ENCODE measurements at regions not wholly inside any gene's neighbourhood (a gene's known extent, or its start where the extent isn't known, plus 50 kb on each side); places are given as distances from the start of the nearest gene placed in this dataset.
"Not testable (repeated sequence)": the region's sequence is repeated elsewhere in the genome, so short reads cannot be mapped to it uniquely, and the experiment has no call there.

- no peak for DNase-seq
Measured at GRCh38 chr18:78430131-78430758, 549.4 kb upstream of the SALL3 start.

- no peak for DNase-seq
Measured at GRCh38 chr18:78431606-78432005, 548.0 kb upstream of the SALL3 start.

GRCh38 chr18:78433562-78433961, 546.1 kb upstream of the SALL3 start:
- no peak for DNase-seq

- DNase-seq, result no peak
Measured at GRCh38 chr18:78436110-78436509, 543.5 kb upstream of the SALL3 start.

- DNase-seq, result not testable (repeated sequence)
Measured at GRCh38 chr18:78438235-78438634, 541.4 kb upstream of the SALL3 start.

GRCh38 chr18:78445880-78446279, 533.7 kb upstream of the SALL3 start:
- DNase-seq, result no peak

GRCh38 chr18:78447211-78447610, 532.4 kb upstream of the SALL3 start:
- no peak for DNase-seq

GRCh38 chr18:78448106-78448505, 531.5 kb upstream of the SALL3 start:
- no peak for DNase-seq

- no peak for DNase-seq
Measured at GRCh38 chr18:78448591-78448990, 531.0 kb upstream of the SALL3 start.

GRCh38 chr18:78454221-78454620, 525.4 kb upstream of the SALL3 start:
- no peak for DNase-seq

GRCh38 chr18:78455386-78455785, 524.2 kb upstream of the SALL3 start:
- DNase-seq, result no peak

GRCh38 chr18:78457011-78457410, 522.6 kb upstream of the SALL3 start:
- DNase-seq, result no peak

- DNase-seq, result no peak
Measured at GRCh38 chr18:78457731-78458130, 521.9 kb upstream of the SALL3 start.

GRCh38 chr18:78458356-78458755, 521.3 kb upstream of the SALL3 start:
- no peak for DNase-seq

- no peak for DNase-seq
Measured at GRCh38 chr18:78459668-78460067, 520.0 kb upstream of the SALL3 start.

GRCh38 chr18:78460558-78460957, 519.1 kb upstream of the SALL3 start:
- no peak for DNase-seq

GRCh38 chr18:78473563-78473962, 506.1 kb upstream of the SALL3 start:
- DNase-seq, result no peak

GRCh38 chr18:78477840-78478239, 501.8 kb upstream of the SALL3 start:
- no peak for DNase-seq

- no peak for DNase-seq
Measured at GRCh38 chr18:78479443-78479842, 500.2 kb upstream of the SALL3 start.

- no peak for DNase-seq
Measured at GRCh38 chr18:78480262-78481054, 499.2 kb upstream of the SALL3 start.

GRCh38 chr18:78482378-78482777, 497.2 kb upstream of the SALL3 start:
- no peak for DNase-seq

GRCh38 chr18:78487649-78488048, 492.0 kb upstream of the SALL3 start:
- DNase-seq, result no peak

- DNase-seq, result no peak
Measured at GRCh38 chr18:78492064-78492812, 487.4 kb upstream of the SALL3 start.

GRCh38 chr18:78492813-78493371, 486.7 kb upstream of the SALL3 start:
- DNase-seq, result no peak

Data from stimulated activated CD4-positive, alpha-beta T cell treated with anti-CD3 and anti-CD28 coated beads, Interleukin-4, amount 100 ng/mL, for 1 hour (primary cell).